HEK293 (cell line): ENCODE measurements at regions not wholly inside any gene's neighbourhood (a gene's known extent, or its start where the extent isn't known, plus 50 kb on each side); places are given as distances from the start of the nearest gene placed in this dataset.

Experiments used
- BCL11A ChIP-seq: fragments of 450-650 bp; formaldehyde crosslinking; IDR thresholded peaks from 2 replicates; pipeline ENCODE4 v1.5.1; 2016; ENCODE audit warnings: low read depth, missing biosample characterization, missing genetic modification characterization
- TRIM28 ChIP-seq: IDR thresholded peaks from 2 replicates; pipeline ENCODE4 v1.6.1; 2011; ENCODE audit warnings: low read length, control low read depth, borderline replicate concordance
- ZBTB8A ChIP-seq: fragments of 450-650 bp; formaldehyde crosslinking; IDR thresholded peaks from 2 replicates; pipeline ENCODE4 v1.5.1; 2016; ENCODE audit warnings: missing biosample characterization, missing genetic modification characterization
- ZEB2 ChIP-seq: fragments of 450-650 bp; formaldehyde crosslinking; IDR thresholded peaks from 2 replicates; pipeline ENCODE4 v1.5.1; 2016; ENCODE audit warnings: missing biosample characterization, missing genetic modification characterization
- ZNF133 ChIP-seq: fragments of 450-650 bp; formaldehyde crosslinking; IDR thresholded peaks from 2 replicates; pipeline ENCODE4 v1.5.1; 2016; ENCODE audit warnings: missing biosample characterization, missing genetic modification characterization
- ZNF2 ChIP-seq: fragments of 450-650 bp; formaldehyde crosslinking; IDR thresholded peaks from 2 replicates; pipeline ENCODE4 v1.5.1; 2016; ENCODE audit warnings: missing biosample characterization, missing genetic modification characterization
- ZNF24 ChIP-seq: fragments of 450-650 bp; formaldehyde crosslinking; IDR thresholded peaks from 2 replicates; pipeline ENCODE4 v1.5.1; 2016; ENCODE audit warnings: missing biosample characterization, missing genetic modification characterization
- ZNF324 ChIP-seq: fragments of 450-650 bp; formaldehyde crosslinking; IDR thresholded peaks from 2 replicates; pipeline ENCODE4 v1.5.1; 2016; ENCODE audit warnings: missing biosample characterization, missing genetic modification characterization
- ZNF335 ChIP-seq: fragments of 450-650 bp; formaldehyde crosslinking; conservative IDR thresholded peaks from 2 replicates; pipeline ENCODE4 v1.5.1; 2016; ENCODE audit warnings: missing biosample characterization, missing genetic modification characterization
- ZNF350 ChIP-seq: fragments of 450-650 bp; formaldehyde crosslinking; IDR thresholded peaks from 2 replicates; pipeline ENCODE4 v1.5.0; 2017; ENCODE audit warnings: missing biosample characterization, mild to moderate bottlenecking, missing genetic modification characterization
- ZNF391 ChIP-seq: fragments of 450-650 bp; formaldehyde crosslinking; IDR thresholded peaks from 2 replicates; pipeline ENCODE4 v1.5.1; 2016; ENCODE audit warnings: low read depth, missing biosample characterization, missing genetic modification characterization, borderline replicate concordance
- ZNF394 ChIP-seq: fragments of 450-650 bp; formaldehyde crosslinking; IDR thresholded peaks from 2 replicates; pipeline ENCODE4 v1.5.1; 2016; ENCODE audit warnings: missing biosample characterization, missing genetic modification characterization, mild to moderate bottlenecking, moderate library complexity, borderline replicate concordance
- ZNF473 ChIP-seq: fragments of 450-650 bp; formaldehyde crosslinking; IDR thresholded peaks from 2 replicates; pipeline ENCODE4 v1.5.1; 2017; ENCODE audit warnings: missing biosample characterization, missing genetic modification characterization
- ZNF501 ChIP-seq: fragments of 450-650 bp; formaldehyde crosslinking; IDR thresholded peaks from 2 replicates; pipeline ENCODE4 v1.5.1; 2016; ENCODE audit warnings: missing biosample characterization, missing genetic modification characterization
- ZNF510 ChIP-seq: fragments of 450-650 bp; formaldehyde crosslinking; IDR thresholded peaks from 2 replicates; pipeline ENCODE4 v1.5.1; 2018; ENCODE audit warnings: mild to moderate bottlenecking, missing genetic modification characterization, missing biosample characterization; ENCODE audit not compliant: insufficient replicate concordance
- ZNF549 ChIP-seq: fragments of 450-650 bp; IDR thresholded peaks from 2 replicates; pipeline ENCODE4 v1.5.1; 2018; ENCODE audit warnings: missing biosample characterization, missing genetic modification characterization, mild to moderate bottlenecking, inconsistent platforms, moderate library complexity
- ZNF561 ChIP-seq: fragments of 450-650 bp; IDR thresholded peaks from 2 replicates; pipeline ENCODE4 v1.5.1; 2018; ENCODE audit warnings: missing biosample characterization, missing genetic modification characterization, borderline replicate concordance
- ZNF621 ChIP-seq: fragments of 450-650 bp; formaldehyde crosslinking; IDR thresholded peaks from 2 replicates; pipeline ENCODE4 v1.5.1; 2017; ENCODE audit warnings: missing biosample characterization, missing genetic modification characterization
- ZNF629 ChIP-seq: fragments of 450-650 bp; formaldehyde crosslinking; IDR thresholded peaks from 2 replicates; pipeline ENCODE4 v1.5.1; 2017; ENCODE audit warnings: missing biosample characterization, missing genetic modification characterization
- ZNF654 ChIP-seq: fragments of 450-650 bp; formaldehyde crosslinking; IDR thresholded peaks from 2 replicates; pipeline ENCODE4 v1.5.1; 2016; ENCODE audit warnings: low read depth, missing biosample characterization, missing genetic modification characterization
- ZNF658 ChIP-seq: fragments of 450-650 bp; formaldehyde crosslinking; IDR thresholded peaks from 2 replicates; pipeline ENCODE4; 2016; ENCODE audit warnings: missing biosample characterization, missing genetic modification characterization
- ZNF776 ChIP-seq: fragments of 450-650 bp; formaldehyde crosslinking; IDR thresholded peaks from 2 replicates; pipeline ENCODE4 v1.5.0; 2017; ENCODE audit warnings: missing biosample characterization, missing genetic modification characterization, borderline replicate concordance
- ZNF791 ChIP-seq: fragments of 450-650 bp; formaldehyde crosslinking; IDR thresholded peaks from 2 replicates; pipeline ENCODE4 v1.5.1; 2016; ENCODE audit warnings: missing biosample characterization, missing genetic modification characterization
- ZSCAN30 ChIP-seq: fragments of 450-650 bp; IDR thresholded peaks from 2 replicates; pipeline ENCODE4 v1.5.1; 2018; ENCODE audit warnings: missing biosample characterization, mild to moderate bottlenecking, missing genetic modification characterization, moderate library complexity
- TF ChIP-seq, protein P1 (sequence below): fragments of 450-650 bp; formaldehyde crosslinking; IDR thresholded peaks from 2 replicates; pipeline ENCODE4 v1.5.1; 2017; ENCODE audit warnings: missing biosample characterization, missing genetic modification characterization
- TF ChIP-seq, protein P2 (sequence below): fragments of 450-650 bp; formaldehyde crosslinking; IDR thresholded peaks from 2 replicates; pipeline ENCODE4 v1.5.1; 2016; ENCODE audit warnings: missing biosample characterization, missing genetic modification characterization
- TF ChIP-seq, protein P3 (sequence below): fragments of 450-650 bp; formaldehyde crosslinking; IDR thresholded peaks from 2 replicates; pipeline ENCODE4 v1.5.1; 2016; ENCODE audit warnings: missing biosample characterization, missing genetic modification characterization, low read depth
- TF ChIP-seq, protein P4 (sequence below): fragments of 450-650 bp; formaldehyde crosslinking; conservative IDR thresholded peaks from 2 replicates; pipeline ENCODE4 v1.5.1; 2016; ENCODE audit warnings: low read depth, missing biosample characterization, missing genetic modification characterization
- TF ChIP-seq, protein P5 (sequence below): sonication (generic); formaldehyde crosslinking; IDR thresholded peaks from 2 replicates; pipeline ENCODE4 v1.8.1; 2022; ENCODE audit warnings: mild to moderate bottlenecking, moderate library complexity, missing genetic modification reagents

DNA sequence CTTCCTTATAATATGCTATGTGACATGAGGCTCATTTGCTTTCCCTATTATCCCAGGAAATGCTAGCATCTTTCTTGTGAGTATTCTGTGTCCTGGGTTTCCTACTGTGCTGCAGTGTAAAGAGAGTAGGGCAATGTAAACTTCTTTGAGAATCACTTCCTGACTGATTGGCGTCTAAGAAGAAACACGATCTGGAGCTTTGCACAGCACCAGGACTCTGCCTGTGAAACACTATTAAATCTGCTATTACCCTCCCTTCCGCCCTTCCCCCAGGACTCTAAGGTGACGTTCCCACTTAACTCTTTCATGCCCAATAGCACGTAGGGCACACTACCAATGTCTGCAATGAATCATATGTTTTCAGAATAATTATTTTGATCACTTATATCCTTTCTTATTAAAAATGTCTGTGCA, 607.3 kb upstream of the CITED2 start (continued):
- TF ChIP-seq ZNF350 (tag by site-specific recombination) (no peak), TRIM28 (peak; percentile 99), ZNF510 (tag by site-specific recombination) (no peak), ZNF2 (tag by site-specific recombination) (peak; percentile 82), ZNF776 (tag by site-specific recombination) (no peak), ZSCAN30 (tag by site-specific recombination) (peak; percentile 92), ZNF561 (0 out of 2 replicates have a peak, but pooled peaks have one; percentile 65), BCL11A (no peak), ZNF629 (tag by site-specific recombination) (peak; percentile 85), ZNF621 (tag by site-specific recombination) (no peak), ZBTB8A (tag by site-specific recombination) (0 out of 2 replicates have a peak, but pooled peaks have one; percentile 34), ZNF549 (tag by site-specific recombination) (no peak), ZNF335 (tag by site-specific recombination) (0 out of 2 replicates have a peak, but pooled peaks have one; percentile 52), ZNF654 (tag by site-specific recombination) (no peak), ZNF394 (tag by site-specific recombination) (peak; percentile 58; the same call in 1 of the 2 replicates), ZNF391 (no peak), ZNF24 (tag by site-specific recombination) (peak; percentile 58), ZNF791 (no peak), ZNF324 (tag by site-specific recombination) (no peak; the same call in 1 of the 2 replicates), ZNF501 (tag by site-specific recombination) (peak; percentile 60; the same call in 1 of the 2 replicates), ZNF133 (tag by site-specific recombination) (no peak), ZNF658 (tag by site-specific recombination) (no peak), ZNF473 (tag by site-specific recombination) (no peak), ZEB2 (tag by site-specific recombination) (peak; percentile 71; the same call in 1 of the 2 replicates)
- TF ChIP-seq, protein P1, sequence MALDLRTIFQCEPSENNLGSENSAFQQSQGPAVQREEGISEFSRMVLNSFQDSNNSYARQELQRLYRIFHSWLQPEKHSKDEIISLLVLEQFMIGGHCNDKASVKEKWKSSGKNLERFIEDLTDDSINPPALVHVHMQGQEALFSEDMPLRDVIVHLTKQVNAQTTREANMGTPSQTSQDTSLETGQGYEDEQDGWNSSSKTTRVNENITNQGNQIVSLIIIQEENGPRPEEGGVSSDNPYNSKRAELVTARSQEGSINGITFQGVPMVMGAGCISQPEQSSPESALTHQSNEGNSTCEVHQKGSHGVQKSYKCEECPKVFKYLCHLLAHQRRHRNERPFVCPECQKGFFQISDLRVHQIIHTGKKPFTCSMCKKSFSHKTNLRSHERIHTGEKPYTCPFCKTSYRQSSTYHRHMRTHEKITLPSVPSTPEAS: 0 out of 2 replicates have a peak, but pooled peaks have one; percentile 23
- TF ChIP-seq, protein P2, sequence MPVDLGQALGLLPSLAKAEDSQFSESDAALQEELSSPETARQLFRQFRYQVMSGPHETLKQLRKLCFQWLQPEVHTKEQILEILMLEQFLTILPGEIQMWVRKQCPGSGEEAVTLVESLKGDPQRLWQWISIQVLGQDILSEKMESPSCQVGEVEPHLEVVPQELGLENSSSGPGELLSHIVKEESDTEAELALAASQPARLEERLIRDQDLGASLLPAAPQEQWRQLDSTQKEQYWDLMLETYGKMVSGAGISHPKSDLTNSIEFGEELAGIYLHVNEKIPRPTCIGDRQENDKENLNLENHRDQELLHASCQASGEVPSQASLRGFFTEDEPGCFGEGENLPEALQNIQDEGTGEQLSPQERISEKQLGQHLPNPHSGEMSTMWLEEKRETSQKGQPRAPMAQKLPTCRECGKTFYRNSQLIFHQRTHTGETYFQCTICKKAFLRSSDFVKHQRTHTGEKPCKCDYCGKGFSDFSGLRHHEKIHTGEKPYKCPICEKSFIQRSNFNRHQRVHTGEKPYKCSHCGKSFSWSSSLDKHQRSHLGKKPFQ: peak; percentile 97
- TF ChIP-seq, protein P3, sequence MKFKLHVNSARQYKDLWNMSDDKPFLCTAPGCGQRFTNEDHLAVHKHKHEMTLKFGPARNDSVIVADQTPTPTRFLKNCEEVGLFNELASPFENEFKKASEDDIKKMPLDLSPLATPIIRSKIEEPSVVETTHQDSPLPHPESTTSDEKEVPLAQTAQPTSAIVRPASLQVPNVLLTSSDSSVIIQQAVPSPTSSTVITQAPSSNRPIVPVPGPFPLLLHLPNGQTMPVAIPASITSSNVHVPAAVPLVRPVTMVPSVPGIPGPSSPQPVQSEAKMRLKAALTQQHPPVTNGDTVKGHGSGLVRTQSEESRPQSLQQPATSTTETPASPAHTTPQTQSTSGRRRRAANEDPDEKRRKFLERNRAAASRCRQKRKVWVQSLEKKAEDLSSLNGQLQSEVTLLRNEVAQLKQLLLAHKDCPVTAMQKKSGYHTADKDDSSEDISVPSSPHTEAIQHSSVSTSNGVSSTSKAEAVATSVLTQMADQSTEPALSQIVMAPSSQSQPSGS (tag by site-specific recombination): peak; percentile 85
- TF ChIP-seq, protein P4, sequence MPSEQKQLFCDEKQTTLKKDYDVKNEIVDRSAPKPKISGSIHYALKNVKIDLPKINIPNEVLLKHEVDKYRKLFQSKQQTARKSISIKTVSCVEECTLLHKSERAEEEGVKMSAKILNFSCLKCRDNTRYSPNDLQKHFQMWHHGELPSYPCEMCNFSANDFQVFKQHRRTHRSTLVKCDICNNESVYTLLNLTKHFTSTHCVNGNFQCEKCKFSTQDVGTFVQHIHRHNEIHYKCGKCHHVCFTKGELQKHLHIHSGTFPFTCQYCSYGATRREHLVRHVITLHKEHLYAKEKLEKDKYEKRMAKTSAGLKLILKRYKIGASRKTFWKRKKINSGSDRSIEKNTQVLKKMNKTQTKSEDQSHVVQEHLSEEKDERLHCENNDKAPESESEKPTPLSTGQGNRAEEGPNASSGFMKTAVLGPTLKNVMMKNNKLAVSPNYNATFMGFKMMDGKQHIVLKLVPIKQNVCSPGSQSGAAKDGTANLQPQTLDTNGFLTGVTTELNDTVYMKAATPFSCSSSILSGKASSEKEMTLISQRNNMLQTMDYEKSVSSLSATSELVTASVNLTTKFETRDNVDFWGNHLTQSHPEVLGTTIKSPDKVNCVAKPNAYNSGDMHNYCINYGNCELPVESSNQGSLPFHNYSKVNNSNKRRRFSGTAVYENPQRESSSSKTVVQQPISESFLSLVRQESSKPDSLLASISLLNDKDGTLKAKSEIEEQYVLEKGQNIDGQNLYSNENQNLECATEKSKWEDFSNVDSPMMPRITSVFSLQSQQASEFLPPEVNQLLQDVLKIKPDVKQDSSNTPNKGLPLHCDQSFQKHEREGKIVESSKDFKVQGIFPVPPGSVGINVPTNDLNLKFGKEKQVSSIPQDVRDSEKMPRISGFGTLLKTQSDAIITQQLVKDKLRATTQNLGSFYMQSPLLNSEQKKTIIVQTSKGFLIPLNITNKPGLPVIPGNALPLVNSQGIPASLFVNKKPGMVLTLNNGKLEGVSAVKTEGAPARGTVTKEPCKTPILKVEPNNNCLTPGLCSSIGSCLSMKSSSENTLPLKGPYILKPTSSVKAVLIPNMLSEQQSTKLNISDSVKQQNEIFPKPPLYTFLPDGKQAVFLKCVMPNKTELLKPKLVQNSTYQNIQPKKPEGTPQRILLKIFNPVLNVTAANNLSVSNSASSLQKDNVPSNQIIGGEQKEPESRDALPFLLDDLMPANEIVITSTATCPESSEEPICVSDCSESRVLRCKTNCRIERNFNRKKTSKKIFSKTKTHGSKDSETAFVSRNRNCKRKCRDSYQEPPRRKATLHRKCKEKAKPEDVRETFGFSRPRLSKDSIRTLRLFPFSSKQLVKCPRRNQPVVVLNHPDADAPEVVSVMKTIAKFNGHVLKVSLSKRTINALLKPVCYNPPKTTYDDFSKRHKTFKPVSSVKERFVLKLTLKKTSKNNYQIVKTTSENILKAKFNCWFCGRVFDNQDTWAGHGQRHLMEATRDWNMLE (tag by site-specific recombination): 0 out of 2 replicates have a peak, but pooled peaks have one; percentile 31
- TF ChIP-seq, protein P5, sequence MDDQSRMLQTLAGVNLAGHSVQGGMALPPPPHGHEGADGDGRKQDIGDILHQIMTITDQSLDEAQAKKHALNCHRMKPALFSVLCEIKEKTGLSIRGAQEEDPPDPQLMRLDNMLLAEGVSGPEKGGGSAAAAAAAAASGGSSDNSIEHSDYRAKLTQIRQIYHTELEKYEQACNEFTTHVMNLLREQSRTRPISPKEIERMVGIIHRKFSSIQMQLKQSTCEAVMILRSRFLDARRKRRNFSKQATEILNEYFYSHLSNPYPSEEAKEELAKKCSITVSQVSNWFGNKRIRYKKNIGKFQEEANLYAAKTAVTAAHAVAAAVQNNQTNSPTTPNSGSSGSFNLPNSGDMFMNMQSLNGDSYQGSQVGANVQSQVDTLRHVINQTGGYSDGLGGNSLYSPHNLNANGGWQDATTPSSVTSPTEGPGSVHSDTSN: no peak
